ENCODE measurements at regions not wholly inside any gene's neighbourhood (a gene's known extent, or its start where the extent isn't known, plus 50 kb on each side); places are given as distances from the start of the nearest gene placed in this dataset.

- Mint-ChIP-seq H3K4me3 (no peak overlapping the region), H3K27ac (no peak overlapping the region), H3K27me3 (no peaks in the 10 kb centered on the region), H3K4me1 (ENCODE audit: low read depth) (no peaks in the 10 kb centered on the region), H3K36me3 (ENCODE audit: low read depth) (no peaks in the 10 kb centered on the region), H3K9me3 (peaks cover 5% of the 10 kb centered on the region)
- Histone ChIP-seq H3K9me3 (ENCODE audit: control insufficient read depth in 1 of 2, insufficient read depth in 1 of 2, low read length in 2 of 2) (peaks cover 0 to 9% of the 10 kb centered on the region in 2 experiments), H3K27ac (ENCODE audit: low read depth in 1 of 2, low read length in 2 of 2) (no peak overlapping the region), H3K4me1 (ENCODE audit: insufficient read depth, low read length) (no peaks in the 10 kb centered on the region), H3K4me3 (ENCODE audit: low read length) (no peak overlapping the region), H3K36me3 (ENCODE audit: insufficient read depth, low read length) (no peaks in the 10 kb centered on the region), H3K27me3 (ENCODE audit: control insufficient read depth in 1 of 2, insufficient read depth in 2 of 2, low read length in 2 of 2) (no peaks in the 10 kb centered on the region)
- ATAC-seq (ENCODE audit: poor library complexity) (no peak), DNase-seq (no peak)
- no peak for TF ChIP-seq CTCF (IDR thresholded peaks at IDR 0.05)
- intact Hi-C loops (cut with DNase I, micrococcal nuclease) = no loop called here
- ChIA-PET POLR2A (no interaction called here), CTCF (no interaction called here)
Measured at GRCh38 chr15:45829336-45830153, 194.7 kb downstream of the SQOR start.

- POLR2A ChIA-PET = no interaction called here
- Histone ChIP-seq H3K4me1 (ENCODE audit: insufficient read depth, low read length) (no peaks in the 10 kb centered on the region), H3K4me3 (ENCODE audit: low read length) (no peak overlapping the region), H3K36me3 (ENCODE audit: insufficient read depth, low read length) (no peaks in the 10 kb centered on the region), H3K9me3 (ENCODE audit: control insufficient read depth in 1 of 2, insufficient read depth in 1 of 2, low read length in 2 of 2) (peaks cover 0 to 9% of the 10 kb centered on the region in 2 experiments), H3K27me3 (ENCODE audit: control insufficient read depth in 1 of 2, insufficient read depth in 2 of 2, low read length in 2 of 2) (no peaks in the 10 kb centered on the region), H3K27ac (ENCODE audit: low read depth in 1 of 2, low read length in 2 of 2) (no peak overlapping the region)
- no peak overlapping the region for H3K27ac Mint-ChIP-seq
- no peak overlapping the region for H3K4me3 Mint-ChIP-seq
- ATAC-seq (ENCODE audit: poor library complexity) = no peak
- intact Hi-C loops (cut with DNase I, micrococcal nuclease) = no loop called here
- no peaks in the 10 kb centered on the region for H3K9me3 Mint-ChIP-seq
- no peak for TF ChIP-seq CTCF (IDR thresholded peaks at IDR 0.05)
- H3K36me3 Mint-ChIP-seq (ENCODE audit: low read depth) = no peaks in the 10 kb centered on the region
- no peaks in the 10 kb centered on the region for H3K4me1 Mint-ChIP-seq (ENCODE audit: low read depth)
- no peaks in the 10 kb centered on the region for H3K27me3 Mint-ChIP-seq
- CTCF ChIA-PET = no interaction called here
- no peak for DNase-seq
Measured at GRCh38 chr15:45831787-45832186, 197.0 kb downstream of the SQOR start.

- no peak overlapping the region for H3K27ac ChIP-seq (ENCODE audit: low read depth in 1 of 2, low read length in 2 of 2)
- DNase-seq = no peak
- H3K36me3 ChIP-seq (ENCODE audit: insufficient read depth, low read length) = no peaks in the 10 kb centered on the region
- no peak overlapping the region for H3K4me3 ChIP-seq (ENCODE audit: low read length)
- Mint-ChIP-seq H3K27ac (no peak overlapping the region), H3K27me3 (no peaks in the 10 kb centered on the region), H3K36me3 (ENCODE audit: low read depth) (no peaks in the 10 kb centered on the region), H3K4me1 (ENCODE audit: low read depth) (no peaks in the 10 kb centered on the region), H3K9me3 (no peaks in the 10 kb centered on the region), H3K4me3 (no peak overlapping the region)
- intact Hi-C loops (cut with DNase I, micrococcal nuclease) = no loop called here
- H3K27me3 ChIP-seq (ENCODE audit: control insufficient read depth in 1 of 2, insufficient read depth in 2 of 2, low read length in 2 of 2) = no peaks in the 10 kb centered on the region
- POLR2A ChIA-PET = no interaction called here
- TF ChIP-seq CTCF (IDR thresholded peaks at IDR 0.05) = no peak
- CTCF ChIA-PET = no interaction called here
- H3K9me3 ChIP-seq (ENCODE audit: control insufficient read depth in 1 of 2, insufficient read depth in 1 of 2, low read length in 2 of 2) = peaks cover 0 to 3% of the 10 kb centered on the region in 2 experiments
- no peak for ATAC-seq (ENCODE audit: poor library complexity)
- H3K4me1 ChIP-seq (ENCODE audit: insufficient read depth, low read length) = no peaks in the 10 kb centered on the region
Measured at GRCh38 chr15:45834622-45835021, 199.8 kb downstream of the SQOR start.

Measured in CD4-positive, alpha-beta T cell (primary cell).